SK-N-SH (cell line): ENCODE measurements at regions not wholly inside any gene's neighbourhood (a gene's known extent, or its start where the extent isn't known, plus 50 kb on each side); places are given as distances from the start of the nearest gene placed in this dataset.

Experiments
- CTCF ChIA-PET: fragments of 300-600, 350-600 bp; formaldehyde crosslinking; extraction: SDS; loops from one replicate; lab custom pipeline; 2021; lab: Yijun Ruan, JAX
- POLR2A ChIA-PET: fragments of 350-600 bp; sonication (Branson Sonifier 250); formaldehyde crosslinking; extraction: SDS; loops from one replicate; lab custom pipeline; 2020; ENCODE audit warnings: antibody characterized with exemption, inconsistent platforms; lab: Yijun Ruan, JAX
- DNase-seq: peaks from one replicate; pipeline ENCODE4 v3.0.0; 2012
- H2AFZ ChIP-seq: fragments of 200-600 bp; sonication (generic); 2 replicates; pipeline ENCODE4 v1.8.1; 2016; ENCODE audit warnings: antibody characterized with exemption, mild to moderate bottlenecking, low read depth
- H3F3A ChIP-seq: fragments of 200-600 bp; sonication (generic); replicated peaks from 2 replicates; pipeline ENCODE3; 2016; ENCODE audit warnings: antibody characterized with exemption, mild to moderate bottlenecking; ENCODE audit not compliant: insufficient read depth
- H3K27ac ChIP-seq, 2 experiments: fragments of 200-500 bp in 1 of 2; fragments of 200-600 bp in 1 of 2; sonication (Bioruptor generic) in 1 of 2; sonication (generic), shearing (Covaris generic) in 1 of 2; 2 replicates each; pipeline versions ENCODE4 v1.5.1 to v1.6.1; 2014 to 2016; ENCODE audit warnings: low read depth in 2 of 2, inconsistent platforms in 1 of 2, low read length in 1 of 2, mild to moderate bottlenecking in 1 of 2, mixed read lengths in 1 of 2
- H3K27me3 ChIP-seq: fragments of 200-600 bp; sonication (generic), shearing (Covaris generic); 2 replicates; pipeline ENCODE4 v1.6.1; 2016; ENCODE audit warnings: mixed run types; ENCODE audit not compliant: insufficient read depth
- H3K36me3 ChIP-seq, 2 experiments: fragments of 200-500 bp in 1 of 2; fragments of 200-600 bp in 1 of 2; sonication (Bioruptor generic) in 1 of 2; sonication (generic) in 1 of 2; replicated peaks in 1 of 2; 2 replicates each; pipeline versions ENCODE3 to v1.5.1; 2014 to 2016; ENCODE audit warnings: low read length in 1 of 2, mild to moderate bottlenecking in 1 of 2; ENCODE audit not compliant: insufficient read depth in 2 of 2, control insufficient read depth in 1 of 2
- H3K4me1 ChIP-seq, 2 experiments: fragments of 200-500 bp in 1 of 2; fragments of 200-600 bp in 1 of 2; sonication (Bioruptor generic) in 1 of 2; sonication (generic), shearing (Covaris generic) in 1 of 2; 2 replicates each; pipeline versions ENCODE4 v1.5.1 to v1.6.1; 2014 to 2016; ENCODE audit warnings: low read depth in 1 of 2, low read length in 1 of 2, mixed run types in 1 of 2; ENCODE audit not compliant: insufficient read depth in 2 of 2, control insufficient read depth in 1 of 2
- H3K4me2 ChIP-seq: fragments of 200-600 bp; sonication (generic), shearing (Covaris generic); 2 replicates; pipeline ENCODE4 v1.6.1; 2017; ENCODE audit warnings: mixed run types
- H3K4me3 ChIP-seq, 2 experiments: fragments of 200-500 bp in 1 of 2; fragments of 200-600 bp in 1 of 2; sonication (Bioruptor generic) in 1 of 2; sonication (generic), shearing (Covaris generic) in 1 of 2; 2 replicates each; pipeline versions ENCODE4 v1.5.1 to v1.8.1; 2014 to 2016; ENCODE audit warnings: low read depth in 2 of 2, inconsistent platforms in 1 of 2, low read length in 1 of 2, mild to moderate bottlenecking in 1 of 2, mixed read lengths in 1 of 2, moderate library complexity in 1 of 2
- H3K79me2 ChIP-seq: fragments of 200-600 bp; sonication (generic); 2 replicates; pipeline ENCODE4 v1.8.1; 2017; ENCODE audit warnings: mild to moderate bottlenecking; ENCODE audit not compliant: insufficient read depth
- H3K9ac ChIP-seq: fragments of 200-600 bp; sonication (generic); 2 replicates; pipeline ENCODE4 v1.6.1; 2017; ENCODE audit warnings: mixed run types
- H3K9me2 ChIP-seq: fragments of 200-600 bp; sonication (generic); 2 replicates; pipeline ENCODE4 v1.6.1; 2017; ENCODE audit warnings: mixed run types
- H3K9me3 ChIP-seq: fragments of 200-600 bp; sonication (generic); 2 replicates; pipeline ENCODE4 v1.6.1; 2017; ENCODE audit warnings: mixed run types, mild to moderate bottlenecking, moderate library complexity
- H4K20me1 ChIP-seq: fragments of 200-600 bp; sonication (generic); 2 replicates; pipeline ENCODE4 v1.6.1; 2017; ENCODE audit warnings: mild to moderate bottlenecking, mixed run types; ENCODE audit not compliant: insufficient read depth
- ELF1 ChIP-seq: IDR thresholded peaks from 2 replicates; pipeline ENCODE4 v1.4.0; 2012
- EP300 ChIP-seq, 2 experiments: IDR thresholded peaks; 2 replicates each; pipeline versions ENCODE4 v1.4.0 to v1.6.1; 2012; ENCODE audit warnings: borderline replicate concordance in 1 of 2, low read depth in 1 of 2, low read length in 1 of 2
- FOSL2 ChIP-seq: IDR thresholded peaks from 2 replicates; pipeline ENCODE4 v1.4.0; 2012; ENCODE audit warnings: low read depth, mild to moderate bottlenecking, moderate library complexity, borderline replicate concordance
- FOXJ3 ChIP-seq: sonication (generic); formaldehyde crosslinking; IDR thresholded peaks from 2 replicates; pipeline ENCODE4 v1.5.1; 2020; ENCODE audit warnings: mild to moderate bottlenecking, missing genetic modification reagents
- MXI1 ChIP-seq: IDR thresholded peaks from 2 replicates; pipeline ENCODE4 v1.6.1; 2012; ENCODE audit warnings: mild to moderate bottlenecking, low read depth, low read length, improper control_type of control experiment
- NFIC ChIP-seq: IDR thresholded peaks from 2 replicates; pipeline ENCODE4 v1.4.0; 2012; ENCODE audit warnings: borderline replicate concordance
- RAD21 ChIP-seq: IDR thresholded peaks from 2 replicates; pipeline ENCODE4 v1.6.1; 2012; ENCODE audit warnings: mild to moderate bottlenecking, low read length
- TAF1 ChIP-seq: IDR thresholded peaks from 2 replicates; pipeline ENCODE4 v1.6.1; 2012; ENCODE audit warnings: low read depth, mild to moderate bottlenecking, low read length, moderate library complexity, borderline replicate concordance
- TCF12 ChIP-seq: IDR thresholded peaks from 2 replicates; pipeline ENCODE4 v1.4.0; 2012
- TEAD4 ChIP-seq: IDR thresholded peaks from 2 replicates; pipeline ENCODE4 v1.4.0; 2012; ENCODE audit warnings: mild to moderate bottlenecking, borderline replicate concordance; ENCODE audit not compliant: insufficient read depth
- YY1 ChIP-seq: IDR thresholded peaks from 2 replicates; pipeline ENCODE4 v1.4.0; 2012; ENCODE audit warnings: low read depth, mild to moderate bottlenecking
- WGBS: methylation state at CpG from one replicate; pipeline ENCODE4 v1.1.6; 2017; ENCODE audit warnings: low lambda C conversion rate; 5-methylcytosine and 5-hydroxymethylcytosine counted together
- TF ChIP-seq, protein P1 (sequence below): IDR thresholded peaks from 2 replicates; pipeline ENCODE4 v1.4.0; 2012; ENCODE audit warnings: low read depth, borderline replicate concordance
- TF ChIP-seq, protein P2 (sequence below): IDR thresholded peaks from 2 replicates; pipeline ENCODE4; 2012
- TF ChIP-seq, protein P3 (sequence below): fragments of 150-350 bp; IDR thresholded peaks from 2 replicates; pipeline ENCODE4 v1.6.1; 2017; ENCODE audit warnings: antibody characterized with exemption, low read length, low read depth, borderline replicate concordance

DNA sequence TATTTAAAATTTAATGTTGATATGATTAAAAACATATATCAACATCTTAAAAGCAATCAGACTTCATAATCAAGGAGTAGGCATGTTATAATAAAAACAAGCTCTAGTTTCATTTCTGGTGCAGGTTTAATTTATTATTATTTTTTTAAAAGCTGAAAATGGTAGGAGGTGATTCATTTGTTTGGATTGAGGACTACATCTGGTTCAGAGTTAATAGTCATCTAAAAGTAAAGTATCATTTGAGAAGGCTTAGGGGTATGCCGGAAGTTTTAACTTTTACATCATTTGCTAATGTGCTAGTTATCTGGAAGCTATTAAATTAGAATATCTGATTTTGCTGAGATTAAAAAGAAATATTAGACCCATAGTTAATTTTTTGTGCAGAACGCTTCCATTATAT is 169.5 kb upstream of the LAMA2 start (continued):
- TF ChIP-seq FOXJ3 (no peak), YY1 (no peak), RAD21 (no peak), TCF12 (peak; percentile 84), EP300 (IDR thresholded peaks at IDR 0.05; ENCODE audit: borderline replicate concordance in 1 of 2, low read depth in 1 of 2, low read length in 1 of 2) (peak in 1 of 2 experiments; percentile 43; a peak in 1 of 4 replicates), FOSL2 (peak; percentile 62; the same call in 1 of the 2 replicates)
- TF ChIP-seq, protein P1, sequence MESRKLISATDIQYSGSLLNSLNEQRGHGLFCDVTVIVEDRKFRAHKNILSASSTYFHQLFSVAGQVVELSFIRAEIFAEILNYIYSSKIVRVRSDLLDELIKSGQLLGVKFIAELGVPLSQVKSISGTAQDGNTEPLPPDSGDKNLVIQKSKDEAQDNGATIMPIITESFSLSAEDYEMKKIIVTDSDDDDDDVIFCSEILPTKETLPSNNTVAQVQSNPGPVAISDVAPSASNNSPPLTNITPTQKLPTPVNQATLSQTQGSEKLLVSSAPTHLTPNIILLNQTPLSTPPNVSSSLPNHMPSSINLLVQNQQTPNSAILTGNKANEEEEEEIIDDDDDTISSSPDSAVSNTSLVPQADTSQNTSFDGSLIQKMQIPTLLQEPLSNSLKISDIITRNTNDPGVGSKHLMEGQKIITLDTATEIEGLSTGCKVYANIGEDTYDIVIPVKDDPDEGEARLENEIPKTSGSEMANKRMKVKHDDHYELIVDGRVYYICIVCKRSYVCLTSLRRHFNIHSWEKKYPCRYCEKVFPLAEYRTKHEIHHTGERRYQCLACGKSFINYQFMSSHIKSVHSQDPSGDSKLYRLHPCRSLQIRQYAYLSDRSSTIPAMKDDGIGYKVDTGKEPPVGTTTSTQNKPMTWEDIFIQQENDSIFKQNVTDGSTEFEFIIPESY, result no peak
- TF ChIP-seq, all 33 proteins: peak for 5

DNA sequence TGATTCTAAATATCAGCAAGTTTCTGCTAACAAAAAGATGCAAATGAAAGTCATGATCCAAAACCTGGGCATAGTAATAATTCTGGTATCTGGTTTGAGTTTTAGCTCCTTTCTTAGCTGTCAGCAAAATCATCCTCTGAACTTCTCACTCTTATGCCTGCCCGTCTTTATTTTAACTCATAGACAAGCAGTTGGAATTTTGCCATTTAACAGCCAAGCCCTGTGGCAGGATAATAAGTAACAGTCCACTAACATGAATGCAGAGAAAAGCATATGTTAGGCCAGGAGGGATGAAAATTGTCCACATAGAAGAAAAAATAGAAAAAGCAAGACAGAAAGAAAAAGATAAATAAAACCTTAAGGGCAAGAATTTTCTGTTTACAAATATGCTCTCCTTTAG is 170.0 kb upstream of the LAMA2 start:
- no peak for DNase-seq
- H3K79me2 ChIP-seq, result no peaks in the 10 kb centered on the region
- H3K9ac ChIP-seq, result no peak overlapping the region
- peaks cover 0 to 14% of the 10 kb centered on the region in 2 experiments; a peak in 3 of 4 replicates for H3K4me1 ChIP-seq
- peak overlapping the region; percentile 58 to 73; a peak in 3 of 4 replicates for H3K27ac ChIP-seq
- H3K36me3 ChIP-seq, result no peaks in the 10 kb centered on the region
- CTCF ChIA-PET, result interaction anchor here (1.1 kb wide), 1 partner anchor 9 kb away, joined by 3 read pairs; no protein-coding TSS in a partner anchor
- H4K20me1 ChIP-seq, result no peaks in the 10 kb centered on the region
- no peaks in the 10 kb centered on the region for H3K9me2 ChIP-seq
- no peaks in the 10 kb centered on the region for H3K27me3 ChIP-seq
- no peak overlapping the region for H2AFZ ChIP-seq
- peaks cover 28% of the 10 kb centered on the region for H3F3A ChIP-seq
- POLR2A ChIA-PET, result no interaction called here
- H3K4me3 ChIP-seq, result no peak overlapping the region; a peak in 1 of 4 replicates
- H3K4me2 ChIP-seq, result peak overlapping the region; percentile 45; the same call in 1 of the 2 replicates
- TF ChIP-seq NFIC (0 out of 2 replicates have a peak, but pooled peaks have one; percentile 31), TCF12 (peak; percentile 75), TAF1 (no peak), RAD21 (no peak), MXI1 (no peak), ELF1 (no peak), EP300 (IDR thresholded peaks at IDR 0.05; ENCODE audit: borderline replicate concordance in 1 of 2, low read depth in 1 of 2, low read length in 1 of 2) (0 out of 4 replicates have a peak, but pooled peaks of 1 of the 2 experiments have one; percentile 10), TEAD4 (no peak)
- TF ChIP-seq, protein P2, sequence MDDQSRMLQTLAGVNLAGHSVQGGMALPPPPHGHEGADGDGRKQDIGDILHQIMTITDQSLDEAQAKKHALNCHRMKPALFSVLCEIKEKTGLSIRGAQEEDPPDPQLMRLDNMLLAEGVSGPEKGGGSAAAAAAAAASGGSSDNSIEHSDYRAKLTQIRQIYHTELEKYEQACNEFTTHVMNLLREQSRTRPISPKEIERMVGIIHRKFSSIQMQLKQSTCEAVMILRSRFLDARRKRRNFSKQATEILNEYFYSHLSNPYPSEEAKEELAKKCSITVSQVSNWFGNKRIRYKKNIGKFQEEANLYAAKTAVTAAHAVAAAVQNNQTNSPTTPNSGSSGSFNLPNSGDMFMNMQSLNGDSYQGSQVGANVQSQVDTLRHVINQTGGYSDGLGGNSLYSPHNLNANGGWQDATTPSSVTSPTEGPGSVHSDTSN, result peak; percentile 80
- TF ChIP-seq, protein P3, sequence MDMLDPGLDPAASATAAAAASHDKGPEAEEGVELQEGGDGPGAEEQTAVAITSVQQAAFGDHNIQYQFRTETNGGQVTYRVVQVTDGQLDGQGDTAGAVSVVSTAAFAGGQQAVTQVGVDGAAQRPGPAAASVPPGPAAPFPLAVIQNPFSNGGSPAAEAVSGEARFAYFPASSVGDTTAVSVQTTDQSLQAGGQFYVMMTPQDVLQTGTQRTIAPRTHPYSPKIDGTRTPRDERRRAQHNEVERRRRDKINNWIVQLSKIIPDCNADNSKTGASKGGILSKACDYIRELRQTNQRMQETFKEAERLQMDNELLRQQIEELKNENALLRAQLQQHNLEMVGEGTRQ, result no peak
- H3K9me3 ChIP-seq, result no peaks in the 10 kb centered on the region
- 10% methylated on average over 1 of the region's 1 CpG for WGBS
